ENCODE measurements at regions not wholly inside any gene's neighbourhood (a gene's known extent, or its start where the extent isn't known, plus 50 kb on each side); places are given as distances from the start of the nearest gene placed in this dataset.

- H3K27ac ChIP-seq (replicated peaks), result no peak overlapping the region
- no peak overlapping the region for H3K4me3 ChIP-seq (replicated peaks; ENCODE audit: insufficient read depth, low read length)
- no peaks in the 10 kb centered on the region for H3K27me3 ChIP-seq (ENCODE audit: insufficient read depth, poor library complexity, severe bottlenecking)
- TF ChIP-seq, protein P1, sequence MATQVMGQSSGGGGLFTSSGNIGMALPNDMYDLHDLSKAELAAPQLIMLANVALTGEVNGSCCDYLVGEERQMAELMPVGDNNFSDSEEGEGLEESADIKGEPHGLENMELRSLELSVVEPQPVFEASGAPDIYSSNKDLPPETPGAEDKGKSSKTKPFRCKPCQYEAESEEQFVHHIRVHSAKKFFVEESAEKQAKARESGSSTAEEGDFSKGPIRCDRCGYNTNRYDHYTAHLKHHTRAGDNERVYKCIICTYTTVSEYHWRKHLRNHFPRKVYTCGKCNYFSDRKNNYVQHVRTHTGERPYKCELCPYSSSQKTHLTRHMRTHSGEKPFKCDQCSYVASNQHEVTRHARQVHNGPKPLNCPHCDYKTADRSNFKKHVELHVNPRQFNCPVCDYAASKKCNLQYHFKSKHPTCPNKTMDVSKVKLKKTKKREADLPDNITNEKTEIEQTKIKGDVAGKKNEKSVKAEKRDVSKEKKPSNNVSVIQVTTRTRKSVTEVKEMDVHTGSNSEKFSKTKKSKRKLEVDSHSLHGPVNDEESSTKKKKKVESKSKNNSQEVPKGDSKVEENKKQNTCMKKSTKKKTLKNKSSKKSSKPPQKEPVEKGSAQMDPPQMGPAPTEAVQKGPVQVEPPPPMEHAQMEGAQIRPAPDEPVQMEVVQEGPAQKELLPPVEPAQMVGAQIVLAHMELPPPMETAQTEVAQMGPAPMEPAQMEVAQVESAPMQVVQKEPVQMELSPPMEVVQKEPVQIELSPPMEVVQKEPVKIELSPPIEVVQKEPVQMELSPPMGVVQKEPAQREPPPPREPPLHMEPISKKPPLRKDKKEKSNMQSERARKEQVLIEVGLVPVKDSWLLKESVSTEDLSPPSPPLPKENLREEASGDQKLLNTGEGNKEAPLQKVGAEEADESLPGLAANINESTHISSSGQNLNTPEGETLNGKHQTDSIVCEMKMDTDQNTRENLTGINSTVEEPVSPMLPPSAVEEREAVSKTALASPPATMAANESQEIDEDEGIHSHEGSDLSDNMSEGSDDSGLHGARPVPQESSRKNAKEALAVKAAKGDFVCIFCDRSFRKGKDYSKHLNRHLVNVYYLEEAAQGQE (IDR thresholded peaks at IDR 0.05; ENCODE audit: insufficient replicate concordance, low read depth), result no peak
- TF ChIP-seq GABPA (IDR thresholded peaks at IDR 0.05; ENCODE audit: low read depth), result no peak
- TF ChIP-seq, protein P2, sequence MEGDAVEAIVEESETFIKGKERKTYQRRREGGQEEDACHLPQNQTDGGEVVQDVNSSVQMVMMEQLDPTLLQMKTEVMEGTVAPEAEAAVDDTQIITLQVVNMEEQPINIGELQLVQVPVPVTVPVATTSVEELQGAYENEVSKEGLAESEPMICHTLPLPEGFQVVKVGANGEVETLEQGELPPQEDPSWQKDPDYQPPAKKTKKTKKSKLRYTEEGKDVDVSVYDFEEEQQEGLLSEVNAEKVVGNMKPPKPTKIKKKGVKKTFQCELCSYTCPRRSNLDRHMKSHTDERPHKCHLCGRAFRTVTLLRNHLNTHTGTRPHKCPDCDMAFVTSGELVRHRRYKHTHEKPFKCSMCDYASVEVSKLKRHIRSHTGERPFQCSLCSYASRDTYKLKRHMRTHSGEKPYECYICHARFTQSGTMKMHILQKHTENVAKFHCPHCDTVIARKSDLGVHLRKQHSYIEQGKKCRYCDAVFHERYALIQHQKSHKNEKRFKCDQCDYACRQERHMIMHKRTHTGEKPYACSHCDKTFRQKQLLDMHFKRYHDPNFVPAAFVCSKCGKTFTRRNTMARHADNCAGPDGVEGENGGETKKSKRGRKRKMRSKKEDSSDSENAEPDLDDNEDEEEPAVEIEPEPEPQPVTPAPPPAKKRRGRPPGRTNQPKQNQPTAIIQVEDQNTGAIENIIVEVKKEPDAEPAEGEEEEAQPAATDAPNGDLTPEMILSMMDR (IDR thresholded peaks at IDR 0.05; ENCODE audit: insufficient read depth, low read length), result no peak
- TF ChIP-seq POLR2AphosphoS5 (IDR thresholded peaks at IDR 0.05; ENCODE audit: low read depth), result no peak
- TF ChIP-seq SPI1 (IDR thresholded peaks at IDR 0.05; ENCODE audit: borderline replicate concordance, low read depth), result no peak
- DNase-seq (ENCODE audit: low read depth in 1 of 2, low spot score in 1 of 2), result no peak
These were observed 391.5 kb upstream of the MANEA start for GRCh38 chr6:95185874-95186273.

GRCh38 chr6:95186710-95187109, 390.6 kb upstream of the MANEA start:
- H3K4me3 ChIP-seq (replicated peaks; ENCODE audit: insufficient read depth, low read length), result no peak overlapping the region
- no peaks in the 10 kb centered on the region for H3K27me3 ChIP-seq (ENCODE audit: insufficient read depth, poor library complexity, severe bottlenecking)
- no peak overlapping the region for H3K27ac ChIP-seq (replicated peaks)
- TF ChIP-seq GABPA (IDR thresholded peaks at IDR 0.05; ENCODE audit: low read depth) (no peak), POLR2AphosphoS5 (IDR thresholded peaks at IDR 0.05; ENCODE audit: low read depth) (no peak), SPI1 (IDR thresholded peaks at IDR 0.05; ENCODE audit: borderline replicate concordance, low read depth) (no peak)
- TF ChIP-seq, protein P1 (IDR thresholded peaks at IDR 0.05; ENCODE audit: insufficient replicate concordance, low read depth), result no peak
- TF ChIP-seq, protein P2 (IDR thresholded peaks at IDR 0.05; ENCODE audit: insufficient read depth, low read length), result no peak
- no peak for DNase-seq (ENCODE audit: low read depth in 1 of 2, low spot score in 1 of 2)

- H3K4me3 ChIP-seq (replicated peaks; ENCODE audit: insufficient read depth, low read length), result no peak overlapping the region
- DNase-seq (ENCODE audit: low read depth in 1 of 2, low spot score in 1 of 2), result no peak
- H3K27me3 ChIP-seq (ENCODE audit: insufficient read depth, poor library complexity, severe bottlenecking), result no peaks in the 10 kb centered on the region
- H3K27ac ChIP-seq (replicated peaks), result no peak overlapping the region
- TF ChIP-seq POLR2AphosphoS5 (IDR thresholded peaks at IDR 0.05; ENCODE audit: low read depth) (no peak), GABPA (IDR thresholded peaks at IDR 0.05; ENCODE audit: low read depth) (no peak), SPI1 (IDR thresholded peaks at IDR 0.05; ENCODE audit: borderline replicate concordance, low read depth) (no peak)
- TF ChIP-seq, protein P1 (IDR thresholded peaks at IDR 0.05; ENCODE audit: insufficient replicate concordance, low read depth), result no peak
- TF ChIP-seq, protein P2 (IDR thresholded peaks at IDR 0.05; ENCODE audit: insufficient read depth, low read length), result no peak
These were observed 379.7 kb upstream of the MANEA start for GRCh38 chr6:95197590-95197989.
